GM23338 (cell line): ENCODE measurements at regions not wholly inside any gene's neighbourhood (a gene's known extent, or its start where the extent isn't known, plus 50 kb on each side); places are given as distances from the start of the nearest gene placed in this dataset.

Source experiments
- ATAC-seq: fragments of 200-7000 bp; cut with Tn5 transposase; 3 replicates; pipeline ENCODE4 v1.9.1; 2020
- DNase-seq: peaks from one replicate; pipeline ENCODE4 v3.0.0-alpha.2; 2015; ENCODE audit warnings: low spot score
- H2AFZ ChIP-seq: fragments of 200-600 bp; sonication (generic); 2 replicates; pipeline ENCODE4 v1.8.0; 2016; ENCODE audit warnings: antibody characterized with exemption, mild to moderate bottlenecking, moderate library complexity
- H3F3A ChIP-seq: fragments of 200-600 bp; sonication (generic); replicated peaks from 2 replicates; pipeline ENCODE4 v1.8.0; 2017; ENCODE audit warnings: antibody characterized with exemption, mixed run types, low read depth
- H3K27ac ChIP-seq: fragments of 200-600 bp; sonication (generic); 2 replicates; pipeline ENCODE4 v1.6.1; 2016; ENCODE audit warnings: low read depth
- H3K27me3 ChIP-seq: fragments of 200-600 bp; sonication (generic); 2 replicates; pipeline ENCODE4 v1.8.0; 2016; ENCODE audit warnings: mild to moderate bottlenecking, mixed run types, moderate library complexity; ENCODE audit not compliant: insufficient read depth
- H3K36me3 ChIP-seq: fragments of 200-600 bp; sonication (generic); 2 replicates; pipeline ENCODE4 v1.8.0; 2016; ENCODE audit warnings: mild to moderate bottlenecking; ENCODE audit not compliant: insufficient read depth
- H3K4me1 ChIP-seq: fragments of 200-600 bp; sonication (generic); 2 replicates; pipeline ENCODE4 v1.8.0; 2016; ENCODE audit warnings: mild to moderate bottlenecking, moderate library complexity; ENCODE audit not compliant: insufficient read depth
- H3K4me2 ChIP-seq: fragments of 200-600 bp; sonication (generic); 2 replicates; pipeline ENCODE4 v1.7.1; 2017; ENCODE audit warnings: mixed run types
- H3K4me3 ChIP-seq: fragments of 200-600 bp; sonication (generic); 2 replicates; pipeline ENCODE4 v1.6.1; 2016; ENCODE audit warnings: mixed run types
- H3K79me2 ChIP-seq: fragments of 200-600 bp; sonication (generic); replicated peaks from 2 replicates; pipeline ENCODE4 v1.8.0; 2017; ENCODE audit warnings: mild to moderate bottlenecking; ENCODE audit not compliant: insufficient read depth
- H3K9me2 ChIP-seq: fragments of 200-600 bp; sonication (generic); 2 replicates; pipeline ENCODE4 v1.8.0; 2017; ENCODE audit not compliant: insufficient read depth
- H4K20me1 ChIP-seq: fragments of 200-600 bp; sonication (generic); replicated peaks from 2 replicates; pipeline ENCODE4 v1.8.0; 2017; ENCODE audit warnings: mild to moderate bottlenecking; ENCODE audit not compliant: insufficient read depth
- H3K27ac Mint-ChIP-seq: 2 replicates; pipeline ENCODE4 v1.8.0; 2020; ENCODE audit warnings: inconsistent platforms, mild to moderate bottlenecking, moderate library complexity, mixed read lengths
- H3K27me3 Mint-ChIP-seq: 3 replicates; pipeline ENCODE4 v1.8.0; 2022; ENCODE audit warnings: low read depth, mild to moderate bottlenecking, moderate library complexity, mixed read lengths, inconsistent platforms; ENCODE audit not compliant: insufficient read depth, poor library complexity
- H3K36me3 Mint-ChIP-seq: 3 replicates; pipeline ENCODE4 v1.8.0; 2021; ENCODE audit warnings: low read depth, mild to moderate bottlenecking, inconsistent platforms, moderate library complexity, mixed read lengths
- H3K4me1 Mint-ChIP-seq: 3 replicates; pipeline ENCODE4 v1.8.0; 2020; ENCODE audit warnings: mild to moderate bottlenecking, inconsistent platforms, mixed read lengths
- H3K4me3 Mint-ChIP-seq: 3 replicates; pipeline ENCODE4 v1.8.0; 2021; ENCODE audit warnings: moderate library complexity, mild to moderate bottlenecking, inconsistent platforms, mixed read lengths
- H3K9me3 Mint-ChIP-seq: 3 replicates; pipeline ENCODE4 v1.8.0; 2020; ENCODE audit warnings: moderate library complexity, mild to moderate bottlenecking, inconsistent platforms, mixed read lengths
- CREB1 ChIP-seq: fragments of 250-450 bp; sonication (Bioruptor Pico); IDR thresholded peaks from 2 replicates; pipeline ENCODE4 v1.5.0; 2020; ENCODE audit warnings: low read depth, mild to moderate bottlenecking, moderate library complexity
- CTCF ChIP-seq, 2 experiments: fragments of 200-600 bp in 1 of 2; sonication (generic) in 1 of 2; conservative IDR thresholded peaks; 2 replicates each; pipeline versions ENCODE4 v1.5.1 to v1.6.1; 2016 to 2017; ENCODE audit warnings: antibody characterized with exemption in 2 of 2, low read depth in 2 of 2, mild to moderate bottlenecking in 2 of 2, moderate library complexity in 1 of 2
- ETS1 ChIP-seq: IDR thresholded peaks from 2 replicates; pipeline ENCODE4 v1.6.1; 2016; ENCODE audit warnings: antibody characterized with exemption
- EZH2 ChIP-seq: fragments of 200-600 bp; sonication (generic); IDR thresholded peaks from one replicate; pipeline ENCODE4 v1.8.0; 2017; ENCODE audit warnings: antibody characterized with exemption, mild to moderate bottlenecking, low read depth; ENCODE audit not compliant: unreplicated experiment
- EZH2phosphoT487 ChIP-seq: fragments of 200-600 bp; sonication (generic); IDR thresholded peaks from one replicate; pipeline ENCODE4 v1.8.1; 2018; ENCODE audit warnings: antibody characterized with exemption; ENCODE audit not compliant: unreplicated experiment
- JUNB ChIP-seq: IDR thresholded peaks from one replicate; pipeline ENCODE4 v1.6.1; 2016; ENCODE audit warnings: antibody characterized with exemption; ENCODE audit not compliant: unreplicated experiment
- NANOG ChIP-seq: IDR thresholded peaks from 2 replicates; pipeline ENCODE4 v1.6.1; 2016; ENCODE audit warnings: antibody characterized with exemption, borderline replicate concordance
- POLR2AphosphoS5 ChIP-seq: IDR thresholded peaks from 2 replicates; pipeline ENCODE4 v1.6.1; 2016; ENCODE audit warnings: antibody characterized with exemption, low read depth
- REST ChIP-seq: IDR thresholded peaks from one replicate; pipeline ENCODE4 v1.6.1; 2018; ENCODE audit warnings: antibody characterized with exemption; ENCODE audit not compliant: unreplicated experiment
- STAT1 ChIP-seq: IDR thresholded peaks from one replicate; pipeline ENCODE4 v1.6.1; 2016; ENCODE audit warnings: antibody characterized with exemption; ENCODE audit not compliant: unreplicated experiment
- ZNF114 ChIP-seq: fragments of 250-450 bp; sonication (Bioruptor Pico); IDR thresholded peaks from 2 replicates; pipeline ENCODE4 v1.5.0; 2020; ENCODE audit warnings: mild to moderate bottlenecking, moderate library complexity
- ZNF331 ChIP-seq: fragments of 250-450 bp; sonication (Bioruptor Pico); IDR thresholded peaks from 2 replicates; pipeline ENCODE4 v1.5.0; 2020; ENCODE audit warnings: low read depth, mild to moderate bottlenecking, moderate library complexity
- ZNF462 ChIP-seq: fragments of 250-450 bp; sonication (Bioruptor Pico); IDR thresholded peaks from 2 replicates; pipeline ENCODE4 v1.5.0; 2020; ENCODE audit warnings: mild to moderate bottlenecking, moderate library complexity

- H3K4me1 Mint-ChIP-seq: no peaks in the 10 kb centered on the region; the same call in 2 of the 3 replicates
- Histone ChIP-seq H3F3A (no peaks in the 10 kb centered on the region), H3K27me3 (no peaks in the 10 kb centered on the region), H3K4me2 (no peak overlapping the region), H3K27ac (no peak overlapping the region), H4K20me1 (no peaks in the 10 kb centered on the region), H2AFZ (no peak overlapping the region), H3K79me2 (no peaks in the 10 kb centered on the region), H3K4me3 (no peak overlapping the region), H3K4me1 (no peaks in the 10 kb centered on the region), H3K36me3 (no peaks in the 10 kb centered on the region), H3K9me2 (no peaks in the 10 kb centered on the region)
- ATAC-seq (no peak), DNase-seq (no peak)
- TF ChIP-seq CREB1 (no peak), EZH2phosphoT487 (no peak), CTCF (conservative IDR thresholded peaks at IDR 0.05; ENCODE audit: low read depth in 2 of 2) (no peak), ZNF462 (CRISPR knock-in tag) (no peak), EZH2 (no peak), STAT1 (no peak), JUNB (no peak), NANOG (no peak), ZNF331 (CRISPR knock-in tag) (no peak), ZNF114 (CRISPR knock-in tag) (no peak), POLR2AphosphoS5 (no peak), REST (no peak), ETS1 (no peak)
- no peaks in the 10 kb centered on the region for H3K36me3 Mint-ChIP-seq
- H3K27ac Mint-ChIP-seq: no peak overlapping the region
- no peak overlapping the region for H3K4me3 Mint-ChIP-seq
- no peaks in the 10 kb centered on the region for H3K27me3 Mint-ChIP-seq
- no peaks in the 10 kb centered on the region for H3K9me3 Mint-ChIP-seq
Observed at GRCh38 chr1:177424744-177425143, 254.0 kb downstream of the BRINP2 start.
